ENCODE measurements at regions not wholly inside any gene's neighbourhood (a gene's known extent, or its start where the extent isn't known, plus 50 kb on each side); places are given as distances from the start of the nearest gene placed in this dataset.
A peak's percentile ranks its signal among the peaks of the same experiment; 100 is the strongest.

GRCh38 chr1:101150670-101151069 lies 86.1 kb upstream of the S1PR1 start:
- Histone ChIP-seq H3K4me2 (ENCODE audit: insufficient read depth, low read length, poor library complexity, severe bottlenecking) (no peak overlapping the region), H2BK5ac (ENCODE audit: low read length) (no peak overlapping the region), H3K4ac (ENCODE audit: low read length) (no peak overlapping the region), H2AK5ac (ENCODE audit: low read depth, low read length) (no peak overlapping the region), H4K91ac (ENCODE audit: low read depth, low read length, poor library complexity) (no peak overlapping the region), H3K14ac (ENCODE audit: low read length) (no peak overlapping the region), H2BK15ac (ENCODE audit: low read length) (no peak overlapping the region), H3K27me3 (ENCODE audit: control insufficient read depth in 3 of 3, insufficient read depth in 3 of 3, low read depth in 1 of 3, low read length in 3 of 3) (no peaks in the 10 kb centered on the region), H3K9me3 (replicated peaks in 1 of 2; ENCODE audit: control insufficient read depth in 2 of 2, insufficient read depth in 1 of 2, low read depth in 1 of 2, low read length in 2 of 2) (no peaks in the 10 kb centered on the region), H2BK12ac (ENCODE audit: low read length) (no peak overlapping the region), H3K23ac (ENCODE audit: low read depth, low read length, poor library complexity) (no peak overlapping the region), H2AFZ (ENCODE audit: low read length) (peak overlapping the region; percentile 44), H2BK120ac (ENCODE audit: low read depth, low read length) (no peak overlapping the region), H3K9ac (ENCODE audit: low read depth, low read length, poor library complexity) (no peak overlapping the region), H3K27ac (replicated peaks; ENCODE audit: low read length) (no peak overlapping the region), H3K4me3 (ENCODE audit: low read length in 2 of 2) (no peak overlapping the region), H3K36me3 (replicated peaks in 1 of 2; ENCODE audit: control insufficient read depth in 2 of 2, insufficient read depth in 2 of 2, low read length in 2 of 2) (no peaks in the 10 kb centered on the region), H3K4me1 (ENCODE audit: control insufficient read depth in 2 of 2, insufficient read depth in 1 of 2, low read depth in 1 of 2, low read length in 2 of 2) (peaks cover 5 to 25% of the 10 kb centered on the region in 2 donors), H3K18ac (ENCODE audit: low read length) (no peak overlapping the region), H4K8ac (ENCODE audit: low read depth, low read length) (no peak overlapping the region), H3K79me1 (ENCODE audit: low read depth, low read length) (no peaks in the 10 kb centered on the region)
- WGBS, 2 donors (ENCODE audit: extremely low coverage in 2 of 2, insufficient read length in 2 of 2, insufficient replicate concordance in 1 of 2), result 100% methylated on average over 1 of the region's 5 CpGs; no CpG with 5 or more reads in 1 of the 2 donors
- no peak for DNase-seq (ENCODE audit: low spot score)

- Histone ChIP-seq H3K4me2 (ENCODE audit: insufficient read depth, low read length, poor library complexity, severe bottlenecking) (no peak overlapping the region), H3K79me1 (ENCODE audit: low read depth, low read length) (no peaks in the 10 kb centered on the region), H2BK120ac (ENCODE audit: low read depth, low read length) (no peak overlapping the region), H2BK12ac (ENCODE audit: low read length) (no peak overlapping the region), H3K36me3 (replicated peaks in 1 of 2; ENCODE audit: control insufficient read depth in 2 of 2, insufficient read depth in 2 of 2, low read length in 2 of 2) (no peaks in the 10 kb centered on the region), H2BK15ac (ENCODE audit: low read length) (no peak overlapping the region), H3K27me3 (ENCODE audit: control insufficient read depth in 3 of 3, insufficient read depth in 3 of 3, low read depth in 1 of 3, low read length in 3 of 3) (no peaks in the 10 kb centered on the region), H2BK5ac (ENCODE audit: low read length) (no peak overlapping the region), H3K14ac (ENCODE audit: low read length) (no peak overlapping the region), H3K4me1 (ENCODE audit: control insufficient read depth in 2 of 2, insufficient read depth in 1 of 2, low read depth in 1 of 2, low read length in 2 of 2) (peaks cover 5 to 25% of the 10 kb centered on the region in 2 donors), H4K8ac (ENCODE audit: low read depth, low read length) (no peak overlapping the region), H3K4ac (ENCODE audit: low read length) (no peak overlapping the region), H2AK5ac (ENCODE audit: low read depth, low read length) (no peak overlapping the region), H3K18ac (ENCODE audit: low read length) (no peak overlapping the region), H3K4me3 (ENCODE audit: low read length in 2 of 2) (no peak overlapping the region), H3K9ac (ENCODE audit: low read depth, low read length, poor library complexity) (no peak overlapping the region), H3K9me3 (replicated peaks in 1 of 2; ENCODE audit: control insufficient read depth in 2 of 2, insufficient read depth in 1 of 2, low read depth in 1 of 2, low read length in 2 of 2) (no peaks in the 10 kb centered on the region), H4K91ac (ENCODE audit: low read depth, low read length, poor library complexity) (no peak overlapping the region), H3K23ac (ENCODE audit: low read depth, low read length, poor library complexity) (no peak overlapping the region), H2AFZ (ENCODE audit: low read length) (peak overlapping the region; percentile 44), H3K27ac (replicated peaks; ENCODE audit: low read length) (no peak overlapping the region)
- WGBS, 2 donors (ENCODE audit: extremely low coverage in 2 of 2, insufficient read length in 2 of 2, insufficient replicate concordance in 1 of 2), result 100% methylated on average over 1 of the region's 4 CpGs; no CpG with 5 or more reads in 1 of the 2 donors
- DNase-seq (ENCODE audit: low spot score), result no peak
Observed at GRCh38 chr1:101150266-101150665, 86.6 kb upstream of the S1PR1 start.

- H3K4me1 ChIP-seq (ENCODE audit: control insufficient read depth in 2 of 2, insufficient read depth in 1 of 2, low read depth in 1 of 2, low read length in 2 of 2), result peaks cover 0 to 18% of the 10 kb centered on the region in 2 donors
- no peak overlapping the region for H3K27ac ChIP-seq (replicated peaks; ENCODE audit: low read length)
- no peak overlapping the region for H3K23ac ChIP-seq (ENCODE audit: low read depth, low read length, poor library complexity)
- H2AK5ac ChIP-seq (ENCODE audit: low read depth, low read length), result no peak overlapping the region
- H3K36me3 ChIP-seq (replicated peaks in 1 of 2; ENCODE audit: control insufficient read depth in 2 of 2, insufficient read depth in 2 of 2, low read length in 2 of 2), result no peaks in the 10 kb centered on the region
- H3K4ac ChIP-seq (ENCODE audit: low read length), result no peak overlapping the region
- no peak overlapping the region for H2BK12ac ChIP-seq (ENCODE audit: low read length)
- H3K9ac ChIP-seq (ENCODE audit: low read depth, low read length, poor library complexity), result no peak overlapping the region
- H2BK15ac ChIP-seq (ENCODE audit: low read length), result no peak overlapping the region
- WGBS, 2 donors (ENCODE audit: extremely low coverage in 2 of 2, insufficient read length in 2 of 2, insufficient replicate concordance in 1 of 2), result no CpG with 5 or more reads among the region's 3 CpGs
- H3K79me1 ChIP-seq (ENCODE audit: low read depth, low read length), result no peaks in the 10 kb centered on the region
- H2BK120ac ChIP-seq (ENCODE audit: low read depth, low read length), result no peak overlapping the region
- no peak for DNase-seq (ENCODE audit: low spot score)
- H4K91ac ChIP-seq (ENCODE audit: low read depth, low read length, poor library complexity), result no peak overlapping the region
- no peak overlapping the region for H3K4me3 ChIP-seq (ENCODE audit: low read length in 2 of 2)
- H2BK5ac ChIP-seq (ENCODE audit: low read length), result no peak overlapping the region
- no peak overlapping the region for H3K14ac ChIP-seq (ENCODE audit: low read length)
- no peak overlapping the region for H3K18ac ChIP-seq (ENCODE audit: low read length)
- no peaks in the 10 kb centered on the region for H3K27me3 ChIP-seq (ENCODE audit: control insufficient read depth in 3 of 3, insufficient read depth in 3 of 3, low read depth in 1 of 3, low read length in 3 of 3)
- peak overlapping the region; percentile 73 for H2AFZ ChIP-seq (ENCODE audit: low read length)
- no peak overlapping the region for H3K4me2 ChIP-seq (ENCODE audit: insufficient read depth, low read length, poor library complexity, severe bottlenecking)
- no peak overlapping the region for H4K8ac ChIP-seq (ENCODE audit: low read depth, low read length)
- H3K9me3 ChIP-seq (replicated peaks in 1 of 2; ENCODE audit: control insufficient read depth in 2 of 2, insufficient read depth in 1 of 2, low read depth in 1 of 2, low read length in 2 of 2), result no peaks in the 10 kb centered on the region
Observed at GRCh38 chr1:101148980-101149379, 87.8 kb upstream of the S1PR1 start.

- Histone ChIP-seq H2AK5ac (ENCODE audit: low read depth, low read length) (no peak overlapping the region), H2AFZ (ENCODE audit: low read length) (peak overlapping the region; percentile 55), H4K91ac (ENCODE audit: low read depth, low read length, poor library complexity) (no peak overlapping the region), H3K9ac (ENCODE audit: low read depth, low read length, poor library complexity) (no peak overlapping the region), H4K8ac (ENCODE audit: low read depth, low read length) (no peak overlapping the region), H3K79me1 (ENCODE audit: low read depth, low read length) (no peaks in the 10 kb centered on the region), H3K36me3 (replicated peaks in 1 of 2; ENCODE audit: control insufficient read depth in 2 of 2, insufficient read depth in 2 of 2, low read length in 2 of 2) (no peaks in the 10 kb centered on the region), H3K27me3 (ENCODE audit: control insufficient read depth in 3 of 3, insufficient read depth in 3 of 3, low read depth in 1 of 3, low read length in 3 of 3) (no peaks in the 10 kb centered on the region), H3K4me1 (ENCODE audit: control insufficient read depth in 2 of 2, insufficient read depth in 1 of 2, low read depth in 1 of 2, low read length in 2 of 2) (peaks cover 0 to 18% of the 10 kb centered on the region in 2 donors), H3K4me3 (ENCODE audit: low read length in 2 of 2) (no peak overlapping the region), H3K14ac (ENCODE audit: low read length) (no peak overlapping the region), H3K4me2 (ENCODE audit: insufficient read depth, low read length, poor library complexity, severe bottlenecking) (no peak overlapping the region), H3K23ac (ENCODE audit: low read depth, low read length, poor library complexity) (no peak overlapping the region), H3K18ac (ENCODE audit: low read length) (no peak overlapping the region), H3K9me3 (replicated peaks in 1 of 2; ENCODE audit: control insufficient read depth in 2 of 2, insufficient read depth in 1 of 2, low read depth in 1 of 2, low read length in 2 of 2) (no peaks in the 10 kb centered on the region), H2BK12ac (ENCODE audit: low read length) (no peak overlapping the region), H2BK5ac (ENCODE audit: low read length) (no peak overlapping the region), H2BK15ac (ENCODE audit: low read length) (no peak overlapping the region), H2BK120ac (ENCODE audit: low read depth, low read length) (no peak overlapping the region), H3K4ac (ENCODE audit: low read length) (no peak overlapping the region), H3K27ac (replicated peaks; ENCODE audit: low read length) (no peak overlapping the region)
- no CpG with 5 or more reads among the region's 3 CpGs for WGBS, 2 donors (ENCODE audit: extremely low coverage in 2 of 2, insufficient read length in 2 of 2, insufficient replicate concordance in 1 of 2)
- DNase-seq (ENCODE audit: low spot score), result no peak
Observed at GRCh38 chr1:101147381-101147780, 89.4 kb upstream of the S1PR1 start.
